Lower lobe of right lung (tissue), 2 donors: ENCODE measurements at regions not wholly inside any gene's neighbourhood (a gene's known extent, or its start where the extent isn't known, plus 50 kb on each side); places are given as distances from the start of the nearest gene placed in this dataset.

ENCODE experiments used
- ATAC-seq, 2 donors: fragments of 200-7000 bp; cut with Tn5 transposase; one replicate each; pipeline ENCODE4 v1.9.1; 2020 to 2022; ENCODE audit warnings: mild to moderate bottlenecking in 2 of 2, moderate library complexity in 2 of 2
- DNase-seq: peaks from one replicate; pipeline ENCODE4 v3.0.0-alpha.2; 2020
- H3K27ac ChIP-seq: fragments of 200-600 bp; one replicate; pipeline ENCODE4 v1.8.0; 2022
- H3K27me3 ChIP-seq: fragments of 200-600 bp; one replicate; pipeline ENCODE4 v1.8.0; 2022; ENCODE audit warnings: low read depth
- H3K36me3 ChIP-seq: fragments of 200-600 bp; one replicate; pipeline ENCODE4 v1.8.0; 2022; ENCODE audit warnings: mild to moderate bottlenecking
- H3K4me1 ChIP-seq: fragments of 200-600 bp; one replicate; pipeline ENCODE4 v1.8.0; 2022
- H3K4me3 ChIP-seq: fragments of 200-600 bp; one replicate; pipeline ENCODE4 v1.8.0; 2022; ENCODE audit warnings: mild to moderate bottlenecking
- H3K9me3 ChIP-seq: fragments of 200-600 bp; one replicate; pipeline ENCODE4 v1.8.0; 2022
- intact Hi-C: fragments of 100-400 bp; cut with DNase I; formaldehyde crosslinking; loops from one replicate; pipeline ENCODE4 v1.11.0; 2022
- TF ChIP-seq, protein P1 (sequence below): fragments of 200-600 bp; IDR thresholded peaks from one replicate; pipeline ENCODE4 v1.8.0; 2022; ENCODE audit warnings: antibody characterized with exemption, mild to moderate bottlenecking
- donor health status: DM: no; HTN: yes; CAD: no; lungs with severe emphysema.

DNA sequence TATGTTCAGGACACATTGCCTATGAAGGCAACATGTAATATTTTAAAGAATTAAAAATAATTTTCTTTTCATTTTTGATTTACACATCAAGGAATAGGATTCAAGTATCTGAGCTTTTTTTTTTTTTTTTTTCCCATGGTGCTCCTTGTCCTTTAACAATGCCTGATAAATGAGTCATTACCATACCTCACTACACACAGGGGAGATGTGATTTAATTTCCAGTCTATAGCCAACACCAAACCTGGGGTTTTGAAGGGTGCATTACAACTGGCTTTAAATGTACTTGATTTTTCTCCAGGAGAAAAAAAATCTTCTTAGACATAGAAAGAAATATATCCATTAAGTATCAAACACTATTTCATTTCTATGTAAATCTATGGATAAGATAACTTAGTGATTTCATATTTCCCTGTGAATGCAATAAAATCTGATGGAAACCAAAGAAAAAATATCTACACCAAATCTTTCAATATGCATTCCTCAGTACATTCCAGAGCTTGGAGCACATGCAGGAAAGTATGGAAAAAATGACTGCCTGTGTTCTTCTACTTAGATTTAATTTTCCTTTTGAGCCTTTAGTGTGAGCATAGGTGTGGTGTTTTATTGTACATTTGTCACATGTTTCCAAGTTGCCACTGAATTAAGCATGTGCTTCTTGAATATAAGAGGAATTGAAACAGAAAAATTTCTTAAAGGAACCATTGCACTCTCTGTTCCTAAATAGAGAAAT is 204.8 kb upstream of the MEOX2 start:
- no peaks in the 10 kb centered on the region for H3K4me1 ChIP-seq
- intact Hi-C loops: no loop called here
- H3K27me3 ChIP-seq: no peaks in the 10 kb centered on the region
- no peak overlapping the region for H3K4me3 ChIP-seq
- no peaks in the 10 kb centered on the region for H3K36me3 ChIP-seq
- DNase-seq: no peak
- no peaks in the 10 kb centered on the region for H3K9me3 ChIP-seq
- H3K27ac ChIP-seq: no peak overlapping the region
- no peak for ATAC-seq
- TF ChIP-seq, protein P1, sequence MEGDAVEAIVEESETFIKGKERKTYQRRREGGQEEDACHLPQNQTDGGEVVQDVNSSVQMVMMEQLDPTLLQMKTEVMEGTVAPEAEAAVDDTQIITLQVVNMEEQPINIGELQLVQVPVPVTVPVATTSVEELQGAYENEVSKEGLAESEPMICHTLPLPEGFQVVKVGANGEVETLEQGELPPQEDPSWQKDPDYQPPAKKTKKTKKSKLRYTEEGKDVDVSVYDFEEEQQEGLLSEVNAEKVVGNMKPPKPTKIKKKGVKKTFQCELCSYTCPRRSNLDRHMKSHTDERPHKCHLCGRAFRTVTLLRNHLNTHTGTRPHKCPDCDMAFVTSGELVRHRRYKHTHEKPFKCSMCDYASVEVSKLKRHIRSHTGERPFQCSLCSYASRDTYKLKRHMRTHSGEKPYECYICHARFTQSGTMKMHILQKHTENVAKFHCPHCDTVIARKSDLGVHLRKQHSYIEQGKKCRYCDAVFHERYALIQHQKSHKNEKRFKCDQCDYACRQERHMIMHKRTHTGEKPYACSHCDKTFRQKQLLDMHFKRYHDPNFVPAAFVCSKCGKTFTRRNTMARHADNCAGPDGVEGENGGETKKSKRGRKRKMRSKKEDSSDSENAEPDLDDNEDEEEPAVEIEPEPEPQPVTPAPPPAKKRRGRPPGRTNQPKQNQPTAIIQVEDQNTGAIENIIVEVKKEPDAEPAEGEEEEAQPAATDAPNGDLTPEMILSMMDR: no peak

DNA sequence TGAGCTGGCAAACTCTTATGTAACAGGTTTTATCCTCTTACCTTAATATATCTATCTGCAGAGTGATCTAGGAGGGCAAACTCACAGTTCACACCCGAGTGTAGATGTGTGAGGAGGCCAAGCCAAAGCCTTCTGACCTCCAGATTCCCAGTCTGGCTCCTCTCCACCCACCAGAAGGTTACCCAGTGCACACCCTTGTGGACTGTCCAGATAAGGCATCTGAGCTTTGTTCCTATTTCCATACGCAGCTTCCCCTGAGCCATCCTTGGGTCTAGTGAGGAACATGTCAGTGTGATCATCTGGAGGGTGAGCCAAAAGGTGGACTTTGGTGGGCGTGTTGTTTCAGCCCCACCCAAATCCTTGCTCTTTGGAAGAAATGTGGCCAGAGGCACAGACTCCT is 203.0 kb upstream of the MEOX2 start:
- no peak overlapping the region for H3K27ac ChIP-seq
- H3K4me3 ChIP-seq: no peak overlapping the region
- DNase-seq (no peak), ATAC-seq (peak; percentile 68 to 80)
- H3K27me3 ChIP-seq: no peaks in the 10 kb centered on the region
- TF ChIP-seq, protein P1: peak; percentile 43
- H3K9me3 ChIP-seq: no peaks in the 10 kb centered on the region
- H3K36me3 ChIP-seq: no peaks in the 10 kb centered on the region
- intact Hi-C loops: no loop called here
- H3K4me1 ChIP-seq: no peaks in the 10 kb centered on the region

DNA sequence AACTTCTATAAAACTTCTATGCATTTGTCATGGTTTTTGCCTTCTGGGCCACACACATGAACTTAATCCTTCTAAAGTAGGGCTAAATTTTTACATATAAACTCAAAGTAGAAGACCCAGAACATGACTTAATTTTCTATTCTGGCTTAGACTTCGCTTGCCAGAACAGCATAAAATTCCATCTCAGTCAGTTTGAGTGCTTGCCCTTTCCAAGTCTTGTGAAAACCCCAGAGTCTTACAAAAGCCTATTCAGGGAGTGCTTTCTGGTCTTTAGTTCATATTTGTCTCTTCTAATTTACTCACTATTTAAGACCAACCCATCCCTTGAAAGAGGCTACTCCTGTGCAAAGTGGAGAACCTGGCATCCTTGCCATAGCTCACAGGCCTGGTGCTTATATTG is 201.6 kb upstream of the MEOX2 start:
- H3K9me3 ChIP-seq: no peaks in the 10 kb centered on the region

DNA sequence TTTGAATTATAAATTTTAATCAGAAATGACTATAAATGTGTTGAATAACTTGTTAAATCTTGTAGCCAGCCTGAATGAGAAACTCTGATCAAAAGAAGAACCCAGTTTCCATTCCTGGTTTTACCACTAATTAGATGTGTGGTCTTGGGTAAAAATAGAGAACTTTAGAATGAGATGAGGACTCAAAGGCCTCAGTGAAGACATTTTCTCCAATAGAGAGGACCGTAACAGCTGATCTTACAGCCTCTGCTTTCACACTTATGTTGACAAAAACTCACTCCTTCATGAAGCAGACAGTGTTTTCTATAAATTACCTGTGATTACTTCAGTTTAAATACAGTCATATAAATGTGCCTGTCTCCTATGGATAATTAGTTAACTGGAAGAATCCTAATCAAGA is 200.1 kb upstream of the MEOX2 start:
- TF ChIP-seq, protein P1: no peak
- DNase-seq: no peak
- intact Hi-C loops: no loop called here
- Histone ChIP-seq H3K36me3 (no peaks in the 10 kb centered on the region), H3K4me1 (no peaks in the 10 kb centered on the region), H3K9me3 (peaks cover 3% of the 10 kb centered on the region), H3K27me3 (no peaks in the 10 kb centered on the region), H3K27ac (no peak overlapping the region), H3K4me3 (no peak overlapping the region)
- ATAC-seq: no peak

More for the DNA sequence above, 201.6 kb upstream of the MEOX2 start:
- Histone ChIP-seq H3K36me3 (no peaks in the 10 kb centered on the region), H3K27ac (no peak overlapping the region), H3K4me1 (no peaks in the 10 kb centered on the region), H3K4me3 (no peak overlapping the region), H3K27me3 (no peaks in the 10 kb centered on the region)
- intact Hi-C loops: no loop called here
- TF ChIP-seq, protein P1: no peak
- DNase-seq (no peak), ATAC-seq (no peak)

DNA sequence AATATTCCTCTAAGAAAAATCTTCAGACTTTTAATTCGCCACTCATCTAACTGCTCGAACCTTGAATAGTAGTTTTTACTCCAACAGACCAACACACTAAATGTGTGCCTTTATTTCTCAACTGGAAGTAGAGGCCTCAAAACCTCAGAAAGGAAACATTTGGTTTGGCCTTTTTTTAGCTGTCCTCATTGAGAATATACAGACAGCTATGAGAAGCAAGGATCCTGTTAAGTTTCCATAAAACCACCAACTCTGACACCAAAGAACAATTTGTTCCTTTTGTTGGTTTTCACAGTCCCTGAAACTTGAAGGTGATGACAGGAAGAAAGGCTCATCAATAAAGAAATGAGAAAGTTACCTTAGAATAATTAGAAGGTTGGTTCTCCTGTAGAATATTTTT is 199.2 kb upstream of the MEOX2 start:
- peaks cover 10% of the 10 kb centered on the region for H3K9me3 ChIP-seq
- DNase-seq: no peak
- H3K27me3 ChIP-seq: no peaks in the 10 kb centered on the region
- no peaks in the 10 kb centered on the region for H3K36me3 ChIP-seq
- TF ChIP-seq, protein P1: no peak
- H3K4me1 ChIP-seq: no peaks in the 10 kb centered on the region
- no peak overlapping the region for H3K27ac ChIP-seq
- intact Hi-C loops: no loop called here
- no peak overlapping the region for H3K4me3 ChIP-seq
- ATAC-seq: no peak
